C4-2B (cell line): ENCODE measurements at regions not wholly inside any gene's neighbourhood (a gene's known extent, or its start where the extent isn't known, plus 50 kb on each side); places are given as distances from the start of the nearest gene placed in this dataset.

ENCODE experiments used
- CTCF ChIP-seq: fragments of 450-650 bp; conservative IDR thresholded peaks from 2 replicates; pipeline ENCODE4 v1.5.1; 2017; ENCODE audit warnings: mild to moderate bottlenecking
- ZFX ChIP-seq: fragments of 450-650 bp; IDR thresholded peaks from 2 replicates; pipeline ENCODE4 v1.6.1; 2017

DNA sequence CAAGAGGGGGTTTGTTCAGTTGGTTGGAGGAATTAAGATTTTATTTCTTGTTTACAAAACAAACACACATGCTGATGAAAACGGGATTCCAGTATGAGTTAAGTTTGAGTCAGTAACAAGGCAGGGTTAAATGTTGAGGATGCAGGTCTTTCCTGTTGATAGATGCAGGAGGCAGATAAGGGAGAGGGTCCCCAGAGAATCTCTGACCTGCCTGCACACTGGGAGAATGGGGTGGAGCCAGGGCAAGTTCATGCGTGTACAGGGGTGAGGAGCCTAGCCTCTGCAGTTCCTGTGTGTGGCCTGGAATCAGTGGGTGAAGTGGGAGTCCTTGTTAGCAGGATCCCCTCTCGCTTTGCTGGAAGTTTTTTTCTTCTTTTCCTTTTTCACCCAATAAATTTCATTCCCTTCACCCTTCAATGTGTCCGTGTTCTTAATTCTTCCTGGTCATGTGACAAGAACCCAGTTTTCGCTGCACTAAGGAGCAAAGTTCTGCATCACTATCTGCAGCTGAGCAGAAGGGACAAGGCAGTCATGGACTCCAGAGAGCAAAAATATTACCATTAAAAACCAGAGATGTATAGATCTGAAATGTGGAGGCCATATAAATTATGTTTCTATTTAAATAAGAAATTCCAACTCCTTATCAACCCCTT is 69.9 kb upstream of the MARK1 start:
- no peak for TF ChIP-seq CTCF
- no peak for TF ChIP-seq ZFX
